LNCaP clone FGC (cell line): ENCODE measurements at regions not wholly inside any gene's neighbourhood (a gene's known extent, or its start where the extent isn't known, plus 50 kb on each side); places are given as distances from the start of the nearest gene placed in this dataset.

Experiments
- DNase-seq: peaks from one replicate; pipeline ENCODE4 v3.0.0-alpha.2; 2011; ENCODE audit warnings: low read depth
- H3K4me3 ChIP-seq: 2 replicates; pipeline ENCODE4 v1.5.1; 2011; ENCODE audit warnings: mild to moderate bottlenecking, low read depth, low read length, control low read depth
- TF ChIP-seq, protein P1 (sequence below): IDR thresholded peaks from 2 replicates; pipeline ENCODE4 v1.5.1; 2012; ENCODE audit warnings: mild to moderate bottlenecking; ENCODE audit not compliant: control insufficient read depth, insufficient read depth; ENCODE audit errors: extremely low read depth

DNA sequence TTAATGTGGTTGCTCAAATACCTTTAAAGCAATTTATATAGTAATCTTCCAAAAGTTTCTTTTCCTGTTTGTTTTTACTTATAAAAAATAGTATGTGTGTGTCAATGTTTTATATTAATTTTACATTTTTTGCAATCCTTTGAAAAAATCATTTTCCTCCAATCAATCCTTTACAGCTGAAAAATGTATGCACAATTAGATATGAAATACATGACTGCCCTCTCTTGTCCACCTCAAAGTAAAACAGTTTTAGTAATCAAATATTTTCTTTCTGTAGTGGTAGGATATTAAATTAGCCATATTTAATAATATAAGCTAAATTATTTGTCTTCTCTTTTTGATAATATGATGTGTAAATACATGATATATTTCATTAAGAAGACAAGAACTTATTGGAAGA lies 269.9 kb downstream of the ADAMTS20 start:
- H3K4me3 ChIP-seq: no peak overlapping the region
- TF ChIP-seq, protein P1, sequence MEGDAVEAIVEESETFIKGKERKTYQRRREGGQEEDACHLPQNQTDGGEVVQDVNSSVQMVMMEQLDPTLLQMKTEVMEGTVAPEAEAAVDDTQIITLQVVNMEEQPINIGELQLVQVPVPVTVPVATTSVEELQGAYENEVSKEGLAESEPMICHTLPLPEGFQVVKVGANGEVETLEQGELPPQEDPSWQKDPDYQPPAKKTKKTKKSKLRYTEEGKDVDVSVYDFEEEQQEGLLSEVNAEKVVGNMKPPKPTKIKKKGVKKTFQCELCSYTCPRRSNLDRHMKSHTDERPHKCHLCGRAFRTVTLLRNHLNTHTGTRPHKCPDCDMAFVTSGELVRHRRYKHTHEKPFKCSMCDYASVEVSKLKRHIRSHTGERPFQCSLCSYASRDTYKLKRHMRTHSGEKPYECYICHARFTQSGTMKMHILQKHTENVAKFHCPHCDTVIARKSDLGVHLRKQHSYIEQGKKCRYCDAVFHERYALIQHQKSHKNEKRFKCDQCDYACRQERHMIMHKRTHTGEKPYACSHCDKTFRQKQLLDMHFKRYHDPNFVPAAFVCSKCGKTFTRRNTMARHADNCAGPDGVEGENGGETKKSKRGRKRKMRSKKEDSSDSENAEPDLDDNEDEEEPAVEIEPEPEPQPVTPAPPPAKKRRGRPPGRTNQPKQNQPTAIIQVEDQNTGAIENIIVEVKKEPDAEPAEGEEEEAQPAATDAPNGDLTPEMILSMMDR: peak; percentile 46
- no peak for DNase-seq

DNA sequence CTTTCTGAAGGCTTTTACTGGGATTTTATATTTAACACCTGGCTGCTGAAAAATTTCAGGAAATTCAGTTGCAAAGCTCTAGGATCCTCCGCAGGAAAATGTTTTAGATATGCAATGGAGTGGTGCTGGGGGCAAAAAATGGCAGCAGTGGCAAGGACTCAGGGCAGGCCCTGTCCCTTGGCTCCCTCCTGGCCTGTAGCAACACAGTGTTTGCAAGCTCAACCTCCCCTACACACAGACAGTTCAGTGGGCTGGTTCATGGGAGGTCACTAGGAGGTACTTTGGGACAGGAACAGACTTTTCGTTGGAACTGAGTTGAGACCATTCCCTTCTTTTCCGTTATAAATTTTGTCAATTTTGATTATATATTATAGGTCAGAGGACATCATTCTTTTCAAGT lies 270.4 kb downstream of the ADAMTS20 start:
- TF ChIP-seq, protein P1: no peak
- DNase-seq: no peak
- no peak overlapping the region for H3K4me3 ChIP-seq

DNA sequence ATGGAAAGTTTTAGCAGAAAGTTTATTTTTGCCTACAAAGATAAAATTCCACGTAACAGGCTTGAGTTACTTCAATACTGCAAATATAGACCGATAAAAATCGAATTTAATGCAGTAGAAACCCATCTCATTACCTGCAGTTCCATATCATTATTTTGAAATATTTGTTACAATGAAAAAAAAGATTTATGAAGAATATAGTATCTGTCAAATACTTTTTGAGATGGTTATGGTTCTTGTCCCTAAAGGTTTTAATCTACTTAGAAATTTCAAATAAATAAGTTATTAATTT lies 273.5 kb downstream of the ADAMTS20 start:
- H3K4me3 ChIP-seq: no peak overlapping the region
- TF ChIP-seq, protein P1: no peak
- DNase-seq: no peak

DNA sequence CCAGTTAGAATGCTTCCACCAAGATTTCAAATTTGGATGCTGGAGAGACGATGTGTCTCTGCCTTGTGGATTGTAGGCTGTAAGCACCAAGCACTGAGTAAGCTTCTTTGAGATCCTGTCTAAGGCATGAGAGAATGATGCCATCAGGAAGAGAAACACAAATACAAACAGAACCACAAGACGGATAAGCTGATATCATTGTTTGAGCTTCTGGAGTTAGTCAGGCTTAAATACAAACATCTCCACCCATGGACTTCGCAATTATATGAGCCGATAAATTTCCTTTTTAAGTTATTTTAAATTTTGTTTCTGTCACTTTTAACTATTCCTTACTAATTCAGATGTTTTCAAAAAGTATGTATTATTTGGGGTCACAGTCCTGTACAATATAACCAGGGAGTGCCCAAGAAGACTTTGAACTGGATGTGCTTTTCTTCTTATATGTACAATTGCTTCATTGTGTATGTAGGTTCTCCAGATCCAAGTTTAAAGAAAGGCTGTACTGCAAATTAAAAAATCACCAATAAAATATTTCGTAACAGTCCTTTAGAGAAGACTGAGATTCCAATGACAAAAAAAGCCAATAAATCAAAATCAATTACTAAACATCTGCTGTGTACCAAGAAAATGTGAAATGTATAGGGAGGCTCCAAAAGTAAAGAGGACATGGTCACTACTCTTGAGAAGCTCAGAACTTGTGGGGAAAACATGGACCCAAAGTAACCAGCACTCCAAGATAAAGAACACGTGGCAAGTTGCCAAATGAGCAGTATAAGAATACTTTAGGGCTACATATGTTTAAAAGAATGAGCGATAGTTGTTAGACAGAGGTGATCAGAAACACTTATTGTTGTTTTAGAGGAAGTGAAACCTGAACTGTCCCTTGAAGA lies 274.1 kb downstream of the ADAMTS20 start:
- peak; percentile 7 for DNase-seq
- TF ChIP-seq, protein P1: no peak
- no peak overlapping the region for H3K4me3 ChIP-seq

DNA sequence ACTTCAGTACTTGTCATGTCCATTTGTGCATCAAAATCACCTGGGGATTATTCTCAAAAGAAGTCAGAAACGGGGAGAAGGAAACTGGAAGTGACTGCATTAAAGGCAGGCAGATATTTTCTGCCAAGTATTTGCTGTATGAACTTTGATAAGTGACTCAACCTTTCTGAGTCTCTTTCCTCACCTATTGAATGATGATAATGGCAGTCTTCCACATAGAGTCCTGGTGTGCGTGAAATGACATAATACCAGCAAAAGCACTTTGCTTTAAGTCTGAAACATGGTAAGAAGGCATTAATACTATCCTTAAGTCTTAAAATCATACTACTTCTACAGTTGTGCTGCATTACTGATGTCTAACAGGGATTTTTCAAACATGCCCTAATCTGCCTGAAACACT lies 278.5 kb downstream of the ADAMTS20 start:
- TF ChIP-seq, protein P1: no peak
- no peak for DNase-seq

DNA sequence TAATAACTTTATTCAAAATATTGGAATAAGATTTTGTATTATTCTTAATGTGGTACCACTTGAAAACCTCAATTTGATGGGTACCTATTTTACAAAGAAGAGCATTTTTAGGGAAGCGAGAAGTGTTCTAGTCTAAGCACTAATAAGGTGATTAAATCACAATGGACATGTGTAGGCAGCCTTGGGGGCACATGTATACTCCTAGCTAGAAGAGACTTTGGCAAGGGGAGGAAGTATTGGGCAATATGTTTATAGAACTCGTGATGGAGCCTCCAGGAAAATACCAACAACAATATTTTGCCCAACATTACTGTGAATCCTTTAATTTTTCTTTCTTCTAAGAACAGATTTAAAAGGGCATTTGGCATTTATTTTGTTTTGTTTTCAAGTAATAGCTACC lies 280.3 kb downstream of the ADAMTS20 start:
- H3K4me3 ChIP-seq: no peak overlapping the region
- TF ChIP-seq, protein P1: no peak
- DNase-seq: no peak

More for the DNA sequence above, 278.5 kb downstream of the ADAMTS20 start:
- no peak overlapping the region for H3K4me3 ChIP-seq

DNA sequence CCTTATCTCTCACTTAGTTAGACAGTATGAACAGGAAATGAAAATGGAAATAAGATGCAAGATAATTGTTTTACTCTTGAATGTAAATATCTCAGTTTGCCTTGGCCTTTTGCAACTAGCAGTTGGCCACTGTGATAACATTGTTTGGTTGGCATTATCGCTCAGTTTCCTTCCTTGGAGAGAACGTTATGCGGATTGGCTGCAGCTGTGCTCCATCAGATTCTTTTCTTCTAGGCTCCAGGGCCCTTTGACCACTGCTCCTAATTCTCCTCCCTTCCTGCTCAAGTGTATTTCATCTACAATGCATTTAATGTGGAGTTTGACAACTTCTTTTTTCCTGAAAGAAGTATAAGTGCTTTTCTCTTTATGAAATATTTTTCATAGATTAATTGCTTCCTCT lies 284.2 kb downstream of the ADAMTS20 start:
- TF ChIP-seq, protein P1: no peak
- no peak overlapping the region for H3K4me3 ChIP-seq
- no peak for DNase-seq
